Left renal cortex interstitium (tissue), 4 donors: ENCODE measurements at regions not wholly inside any gene's neighbourhood (a gene's known extent, or its start where the extent isn't known, plus 50 kb on each side); places are given as distances from the start of the nearest gene placed in this dataset.
A peak's percentile ranks its signal among the peaks of the same experiment; 100 is the strongest.
"Not testable (repeated sequence)": the region's sequence is repeated elsewhere in the genome, so short reads cannot be mapped to it uniquely, and the experiment has no call there.

Experiments used
- DNase-seq, 4 donors: peaks; one replicate each; pipeline ENCODE4 v3.0.0-alpha.2; 2013; ENCODE audit warnings: low read depth in 4 of 4, low spot score in 2 of 4, missing footprints in 1 of 4

- DNase-seq, result no peak
Measured at GRCh38 chr14:49946320-49947141, 53.6 kb downstream of the ARF6 start.

GRCh38 chr14:49947506-49947905 is 54.6 kb downstream of the ARF6 start:
- no peak for DNase-seq

- DNase-seq, result no peak
Measured at GRCh38 chr14:49950275-49951228, 57.7 kb downstream of the ARF6 start.

- no peak for DNase-seq
Measured at GRCh38 chr14:49951229-49951607, 58.3 kb downstream of the ARF6 start.

- no peak for DNase-seq
Measured at GRCh38 chr14:49951691-49952345, 58.9 kb downstream of the ARF6 start.

- no peak for DNase-seq
Measured at GRCh38 chr14:49953196-49953595, 60.3 kb downstream of the ARF6 start.

- DNase-seq, result no peak
Measured at GRCh38 chr14:49954171-49954631, 61.3 kb downstream of the ARF6 start.

GRCh38 chr14:49955024-49955423 is 62.1 kb downstream of the ARF6 start:
- no peak for DNase-seq

- DNase-seq, result no peak
Measured at GRCh38 chr14:49957089-49957852, 64.4 kb downstream of the ARF6 start.

GRCh38 chr14:49959822-49960408 is 67.0 kb downstream of the ARF6 start:
- peak in 2 of 4 donors; percentile 69 to 75 for DNase-seq

- no peak for DNase-seq
Measured at GRCh38 chr14:49960453-49960852, 67.6 kb downstream of the ARF6 start.

- no peak for DNase-seq
Measured at GRCh38 chr14:49961270-49962222, 68.7 kb downstream of the ARF6 start.

- no peak for DNase-seq
Measured at GRCh38 chr14:49962621-49963020, 69.7 kb downstream of the ARF6 start.

GRCh38 chr14:49965068-49965651 is 72.3 kb downstream of the ARF6 start:
- not testable (repeated sequence) for DNase-seq

GRCh38 chr14:49966304-49966809 is 73.5 kb downstream of the ARF6 start:
- DNase-seq, result no peak

- no peak for DNase-seq
Measured at GRCh38 chr14:49966971-49967630, 74.2 kb downstream of the ARF6 start.

- no peak for DNase-seq
Measured at GRCh38 chr14:49969961-49970360, 77.1 kb downstream of the ARF6 start.
